H1 (cell line): ENCODE measurements at regions not wholly inside any gene's neighbourhood (a gene's known extent, or its start where the extent isn't known, plus 50 kb on each side); places are given as distances from the start of the nearest gene placed in this dataset.

ENCODE experiments used
- CTCF ChIA-PET: fragments of 300-600 bp; sonication (Branson Sonifier 250); formaldehyde crosslinking; loops from one replicate; lab custom pipeline; 2021; ENCODE audit not compliant: partially characterized antibody; lab: Charles Lee
- POLR2A ChIA-PET: fragments of 300-600 bp; sonication (Branson Sonifier 250); formaldehyde crosslinking; loops from one replicate; lab custom pipeline; 2021; ENCODE audit warnings: inconsistent platforms; ENCODE audit not compliant: partially characterized antibody; lab: Charles Lee
- DNase-seq, 2 experiments: peaks; one replicate each; pipeline versions ENCODE4 v3.0.0 to v3.0.0-alpha.2; 2010 to 2022; ENCODE audit warnings: low spot score in 2 of 2, low read depth in 1 of 2, mixed read lengths in 1 of 2
- FAIRE-seq: peaks from 2 replicates; lab custom pipeline; 2011; peaks lifted over from hg19 to GRCh38; lab: Jason Lieb, UNC
- H2AFZ ChIP-seq: 2 replicates; pipeline ENCODE4 v1.8.1; 2012; ENCODE audit warnings: low read length, inconsistent platforms
- H2AK5ac ChIP-seq: 2 replicates; pipeline ENCODE4 v1.6.1; 2013; ENCODE audit warnings: low read depth, low read length
- H2BK120ac ChIP-seq: replicated peaks from 2 replicates; pipeline ENCODE3; 2013; ENCODE audit warnings: low read depth, low read length, inconsistent platforms
- H2BK12ac ChIP-seq: 2 replicates; pipeline ENCODE4 v1.6.1; 2013; ENCODE audit warnings: low read depth, low read length
- H2BK15ac ChIP-seq: 2 replicates; pipeline ENCODE4 v1.6.1; 2013; ENCODE audit warnings: low read length
- H2BK20ac ChIP-seq: 2 replicates; pipeline ENCODE4 v1.6.1; 2013; ENCODE audit warnings: low read length
- H2BK5ac ChIP-seq: 2 replicates; pipeline ENCODE4 v1.6.1; 2013; ENCODE audit warnings: low read depth, low read length
- H3K14ac ChIP-seq: 2 replicates; pipeline ENCODE4 v1.6.1; 2013; ENCODE audit warnings: inconsistent platforms; ENCODE audit not compliant: insufficient read length
- H3K18ac ChIP-seq: 2 replicates; pipeline ENCODE4 v1.6.1; 2013; ENCODE audit warnings: low read length; ENCODE audit errors: extremely low read depth
- H3K23ac ChIP-seq: 2 replicates; pipeline ENCODE4 v1.6.1; 2013; ENCODE audit warnings: inconsistent platforms; ENCODE audit not compliant: insufficient read length
- H3K23me2 ChIP-seq: 2 replicates; pipeline ENCODE4 v1.6.1; 2013; ENCODE audit warnings: low read depth, low read length
- H3K27ac ChIP-seq: 2 replicates; pipeline ENCODE4 v1.6.1; 2011; ENCODE audit warnings: low read depth, low read length, inconsistent platforms
- H3K27me3 ChIP-seq, 4 experiments: replicated peaks in 1 of 4; 1 replicate in 1 of 4; 2 replicates in 3 of 4; pipeline versions ENCODE4 v1.6.1 to v1.8.1; 2011 to 2013; ENCODE audit warnings: low read length in 3 of 4, mild to moderate bottlenecking in 3 of 4, inconsistent platforms in 2 of 4, mixed read lengths in 2 of 4, moderate library complexity in 1 of 4; ENCODE audit not compliant: control insufficient read depth in 3 of 4, insufficient read depth in 3 of 4; ENCODE audit errors: extremely low read depth in 1 of 4
- H3K36me3 ChIP-seq, 4 experiments: 2 replicates each; pipeline versions ENCODE4 v1.6.1 to v1.8.1; 2011 to 2013; ENCODE audit warnings: mild to moderate bottlenecking in 4 of 4, low read length in 3 of 4, moderate library complexity in 2 of 4, control low read depth in 1 of 4, inconsistent platforms in 1 of 4; ENCODE audit not compliant: insufficient read depth in 4 of 4, control insufficient read depth in 2 of 4
- H3K4ac ChIP-seq: replicated peaks from 2 replicates; pipeline ENCODE3; 2013; ENCODE audit warnings: low read length, low read depth, mixed read lengths, inconsistent platforms; ENCODE audit not compliant: insufficient read length
- H3K4me1 ChIP-seq, 4 experiments: replicated peaks in 1 of 4; 1 replicate in 1 of 4; 2 replicates in 3 of 4; pipeline versions ENCODE4 v1.6.1 to v1.8.1; 2011 to 2013; ENCODE audit warnings: low read length in 3 of 4, inconsistent platforms in 2 of 4, mixed read lengths in 1 of 4; ENCODE audit not compliant: insufficient read depth in 4 of 4, control insufficient read depth in 3 of 4
- H3K4me2 ChIP-seq, 2 experiments: 2 replicates each; pipeline versions ENCODE4 v1.6.1 to v1.8.1; 2011 to 2013; ENCODE audit warnings: low read depth in 2 of 2, low read length in 2 of 2, control low read depth in 1 of 2, inconsistent platforms in 1 of 2, mild to moderate bottlenecking in 1 of 2; ENCODE audit not compliant: insufficient read depth in 1 of 2
- H3K4me3 ChIP-seq, 4 experiments: fragments of 200-600, 300-600 bp in 1 of 4; sonication (generic), shearing (Covaris generic), sonication (Bioruptor Twin) in 1 of 4; 2 replicates each; pipeline versions ENCODE4 v1.5.1 to v1.8.1; 2011 to 2016; ENCODE audit warnings: low read length in 4 of 4, low read depth in 3 of 4, control low read depth in 2 of 4, inconsistent platforms in 2 of 4, mild to moderate bottlenecking in 2 of 4, mixed read lengths in 1 of 4, moderate library complexity in 1 of 4; ENCODE audit not compliant: insufficient read depth in 2 of 4; ENCODE audit errors: extremely low read depth in 1 of 4
- H3K56ac ChIP-seq: replicated peaks from 2 replicates; pipeline ENCODE3; 2013; ENCODE audit warnings: low read depth, mild to moderate bottlenecking, mixed read lengths, low read length, inconsistent platforms; ENCODE audit not compliant: insufficient read length
- H3K79me1 ChIP-seq: 2 replicates; pipeline ENCODE4 v1.6.1; 2013; ENCODE audit warnings: low read depth, low read length, control low read depth
- H3K79me2 ChIP-seq, 2 experiments: 2 replicates each; pipeline versions ENCODE4 v1.6.1 to v1.8.1; 2012 to 2013; ENCODE audit warnings: low read length in 2 of 2, mild to moderate bottlenecking in 2 of 2, inconsistent platforms in 1 of 2; ENCODE audit not compliant: insufficient read depth in 2 of 2, control insufficient read depth in 1 of 2
- H3K9ac ChIP-seq, 4 experiments: replicated peaks in 1 of 4; 1 replicate in 1 of 4; 2 replicates in 3 of 4; pipeline versions ENCODE4 v1.6.1 to v1.8.1; 2011 to 2013; ENCODE audit warnings: low read depth in 3 of 4, low read length in 3 of 4, control low read depth in 2 of 4, mild to moderate bottlenecking in 2 of 4, moderate library complexity in 2 of 4, inconsistent platforms in 1 of 4; ENCODE audit errors: extremely low read depth in 1 of 4
- H3K9me3 ChIP-seq, 2 experiments: 2 replicates each; pipeline versions ENCODE4 v1.6.1 to v1.8.1; 2012 to 2013; ENCODE audit warnings: mild to moderate bottlenecking in 2 of 2, moderate library complexity in 2 of 2, control low read depth in 1 of 2, inconsistent platforms in 1 of 2, low read depth in 1 of 2, low read length in 1 of 2, mixed read lengths in 1 of 2; ENCODE audit not compliant: insufficient read depth in 2 of 2
- H4K20me1 ChIP-seq, 2 experiments: replicated peaks in 1 of 2; 2 replicates each; pipeline versions ENCODE3 to v1.8.1; 2011 to 2013; ENCODE audit warnings: inconsistent platforms in 2 of 2, low read length in 2 of 2, mild to moderate bottlenecking in 1 of 2; ENCODE audit not compliant: insufficient read depth in 2 of 2, control insufficient read depth in 1 of 2
- H4K5ac ChIP-seq: 2 replicates; pipeline ENCODE4 v1.6.1; 2013; ENCODE audit warnings: low read length, low read depth, mixed read lengths, inconsistent platforms; ENCODE audit not compliant: insufficient read length
- H4K8ac ChIP-seq: 2 replicates; pipeline ENCODE4 v1.8.0; 2013; ENCODE audit warnings: mild to moderate bottlenecking, moderate library complexity, low read length, inconsistent platforms; ENCODE audit not compliant: insufficient read depth; ENCODE audit errors: extremely low read depth
- H4K91ac ChIP-seq: replicated peaks from 2 replicates; pipeline ENCODE3; 2013; ENCODE audit warnings: low read length, mixed read lengths, inconsistent platforms; ENCODE audit not compliant: insufficient read length
- CTBP2 ChIP-seq: IDR thresholded peaks from 2 replicates; pipeline ENCODE4 v1.7.0; 2011; ENCODE audit warnings: borderline replicate concordance, mild to moderate bottlenecking, moderate library complexity, mixed read lengths, low read length; ENCODE audit not compliant: insufficient read depth, insufficient read length
- RAD21 ChIP-seq, 2 experiments: IDR thresholded peaks in 1 of 2; conservative IDR thresholded peaks in 1 of 2; 2 replicates each; pipeline ENCODE4 v1.6.1; 2011; ENCODE audit warnings: low read depth in 2 of 2, low read length in 2 of 2, improper control_type of control experiment in 1 of 2, inconsistent platforms in 1 of 2, mild to moderate bottlenecking in 1 of 2, moderate library complexity in 1 of 2
- USF2 ChIP-seq: IDR thresholded peaks from 2 replicates; pipeline ENCODE4 v1.6.1; 2011; ENCODE audit warnings: low read length, improper control_type of control experiment
- WGBS, 2 experiments: shearing (Covaris generic) in 1 of 2; methylation state at CpG; one replicate each; pipeline versions ENCODE4 v1.1.6 to v1.1.7; 2013 to 2015; ENCODE audit warnings: low lambda C conversion rate in 2 of 2, mixed read lengths in 2 of 2, inconsistent platforms in 1 of 2, low coverage in 1 of 2, missing lambda C conversion rate in 1 of 2; ENCODE audit not compliant: insufficient replicate concordance in 2 of 2, insufficient coverage in 1 of 2, insufficient read length in 1 of 2; ENCODE audit errors: extremely low coverage in 1 of 2, missing lambda C conversion rate in 1 of 2; 5-methylcytosine and 5-hydroxymethylcytosine counted together

- Histone ChIP-seq H2BK5ac (no peak overlapping the region), H2BK12ac (no peak overlapping the region), H3K9me3 (peaks cover 0 to 5% of the 10 kb centered on the region in 2 experiments; a peak in 3 of 4 replicates), H3K14ac (no peak overlapping the region), H3K4me3 (no peak overlapping the region), H3K79me2 (no peaks in the 10 kb centered on the region), H3K18ac (no peak overlapping the region), H3K23me2 (no peaks in the 10 kb centered on the region; the same call in 1 of the 2 replicates), H2AK5ac (no peak overlapping the region), H2BK15ac (no peak overlapping the region), H3K27ac (no peak overlapping the region), H3K4me2 (no peak overlapping the region), H3K23ac (no peak overlapping the region), H3K4ac (no peak overlapping the region), H3K56ac (no peak overlapping the region), H2AFZ (no peak overlapping the region), H4K8ac (no peak overlapping the region), H2BK120ac (no peak overlapping the region), H4K20me1 (no peaks in the 10 kb centered on the region), H3K36me3 (no peaks in the 10 kb centered on the region), H3K79me1 (no peaks in the 10 kb centered on the region), H4K5ac (no peak overlapping the region), H3K27me3 (no peaks in the 10 kb centered on the region), H2BK20ac (no peak overlapping the region), H4K91ac (no peak overlapping the region), H3K9ac (no peak overlapping the region), H3K4me1 (no peaks in the 10 kb centered on the region; a peak in 1 of 7 replicates)
- DNase-seq (no peak), FAIRE-seq (no peak)
- WGBS, 2 experiments = 72% methylated on average over 4 of the region's 4 CpGs; no CpG with 5 or more reads in 1 of the 2 experiments
- ChIA-PET POLR2A (interaction anchor here (0.7 kb wide), 1 partner anchor 1092 kb away, joined by 3 read pairs; no protein-coding TSS in a partner anchor), CTCF (no interaction called here)
- TF ChIP-seq USF2 = no peak
- peak in 1 of 2 experiments; percentile 27; a peak in 1 of 4 replicates for TF ChIP-seq RAD21 (IDR thresholded peaks at IDR 0.05 in 1 of 2, conservative IDR thresholded peaks at IDR 0.05 in 1 of 2; ENCODE audit: low read depth in 2 of 2, low read length in 2 of 2)
- no peak for TF ChIP-seq CTBP2
Measured at GRCh38 chr12:30323008-30323407, 372.7 kb downstream of the IPO8 start.
